GM12878 (cell line): ENCODE measurements at regions not wholly inside any gene's neighbourhood (a gene's known extent, or its start where the extent isn't known, plus 50 kb on each side); places are given as distances from the start of the nearest gene placed in this dataset.

Experiments
- ATF3 ChIP-seq: IDR thresholded peaks from 2 replicates; pipeline ENCODE4 v1.6.1; 2011; ENCODE audit warnings: low read depth, mild to moderate bottlenecking, low read length, moderate library complexity, borderline replicate concordance; ENCODE audit errors: extremely low read depth
- BCL11A ChIP-seq: IDR thresholded peaks from 2 replicates; pipeline ENCODE4 v1.6.1; 2011; ENCODE audit warnings: low read depth, low read length
- E4F1 ChIP-seq: fragments of 450-650 bp; IDR thresholded peaks from 2 replicates; pipeline ENCODE4 v1.6.1; 2018; ENCODE audit warnings: borderline replicate concordance, mild to moderate bottlenecking; ENCODE audit not compliant: partially characterized antibody
- HDAC6 ChIP-seq: fragments of 200-600 bp; sonication (generic); IDR thresholded peaks from one replicate; pipeline ENCODE4 v1.8.0; 2017; ENCODE audit warnings: antibody characterized with exemption; ENCODE audit not compliant: unreplicated experiment
- MXI1 ChIP-seq: fragments of 150-350 bp; IDR thresholded peaks from 2 replicates; pipeline ENCODE4 v1.6.1; 2011; ENCODE audit warnings: low read depth, mild to moderate bottlenecking, inconsistent platforms, low read length, improper control_type of control experiment
- PML ChIP-seq: IDR thresholded peaks from 2 replicates; pipeline ENCODE4 v1.6.1; 2012; ENCODE audit warnings: low read length, inconsistent platforms
- SMAD1 ChIP-seq: fragments of 450-650 bp; IDR thresholded peaks from 2 replicates; pipeline ENCODE4 v1.6.1; 2018; ENCODE audit warnings: mild to moderate bottlenecking, low read depth; ENCODE audit not compliant: partially characterized antibody
- SUZ12 ChIP-seq: fragments of 200-600 bp; sonication (generic); IDR thresholded peaks from one replicate; pipeline ENCODE4 v1.6.1; 2018; ENCODE audit warnings: antibody characterized with exemption, mild to moderate bottlenecking; ENCODE audit not compliant: unreplicated experiment
- TAF1 ChIP-seq: IDR thresholded peaks from 2 replicates; pipeline ENCODE4 v1.6.1; 2011; ENCODE audit warnings: mild to moderate bottlenecking, low read depth, low read length, borderline replicate concordance
- ZNF217 ChIP-seq: fragments of 450-650 bp; IDR thresholded peaks from 2 replicates; pipeline ENCODE4 v1.6.1; 2017; ENCODE audit warnings: antibody characterized with exemption, mild to moderate bottlenecking
- ZNF384 ChIP-seq: IDR thresholded peaks from 2 replicates; pipeline ENCODE4 v1.6.1; 2012; ENCODE audit warnings: low read depth, mild to moderate bottlenecking, low read length, improper control_type of control experiment, borderline replicate concordance
- ZSCAN29 ChIP-seq: fragments of 450-650 bp; IDR thresholded peaks from 2 replicates; pipeline ENCODE4 v1.6.1; 2017; ENCODE audit warnings: mild to moderate bottlenecking, moderate library complexity
- ZZZ3 ChIP-seq: IDR thresholded peaks from 2 replicates; pipeline ENCODE4 v1.6.1; 2011; ENCODE audit warnings: low read depth; ENCODE audit not compliant: control insufficient read depth, insufficient read length
- TF ChIP-seq, protein P1 (sequence below): fragments of 450-650 bp; IDR thresholded peaks from 2 replicates; pipeline ENCODE4 v1.6.1; 2017; ENCODE audit warnings: low read depth, mild to moderate bottlenecking, moderate library complexity
- TF ChIP-seq, protein P2 (sequence below): fragments of 450-650 bp; IDR thresholded peaks from 2 replicates; pipeline ENCODE4 v1.6.1; 2017; ENCODE audit warnings: mild to moderate bottlenecking, moderate library complexity
- TF ChIP-seq, protein P3 (sequence below): IDR thresholded peaks from 2 replicates; pipeline ENCODE4 v1.6.1; 2012; ENCODE audit warnings: low read depth, low read length, improper control_type of control experiment
- TF ChIP-seq, protein P4 (sequence below): fragments of 450-650 bp; IDR thresholded peaks from 2 replicates; pipeline ENCODE4 v1.6.1; 2016; ENCODE audit warnings: mild to moderate bottlenecking
- TF ChIP-seq, protein P5 (sequence below): IDR thresholded peaks from 2 replicates; pipeline ENCODE4 v1.6.1; 2011; ENCODE audit warnings: low read depth, low read length, improper control_type of control experiment, borderline replicate concordance

GRCh38 chr6:105791583-105792318 lies 294.4 kb upstream of the PRDM1 start (continued):
- TF ChIP-seq, protein P1, sequence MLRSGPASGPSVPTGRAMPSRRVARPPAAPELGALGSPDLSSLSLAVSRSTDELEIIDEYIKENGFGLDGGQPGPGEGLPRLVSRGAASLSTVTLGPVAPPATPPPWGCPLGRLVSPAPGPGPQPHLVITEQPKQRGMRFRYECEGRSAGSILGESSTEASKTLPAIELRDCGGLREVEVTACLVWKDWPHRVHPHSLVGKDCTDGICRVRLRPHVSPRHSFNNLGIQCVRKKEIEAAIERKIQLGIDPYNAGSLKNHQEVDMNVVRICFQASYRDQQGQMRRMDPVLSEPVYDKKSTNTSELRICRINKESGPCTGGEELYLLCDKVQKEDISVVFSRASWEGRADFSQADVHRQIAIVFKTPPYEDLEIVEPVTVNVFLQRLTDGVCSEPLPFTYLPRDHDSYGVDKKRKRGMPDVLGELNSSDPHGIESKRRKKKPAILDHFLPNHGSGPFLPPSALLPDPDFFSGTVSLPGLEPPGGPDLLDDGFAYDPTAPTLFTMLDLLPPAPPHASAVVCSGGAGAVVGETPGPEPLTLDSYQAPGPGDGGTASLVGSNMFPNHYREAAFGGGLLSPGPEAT: no peak; the same call in 1 of the 2 replicates
- TF ChIP-seq, protein P2, sequence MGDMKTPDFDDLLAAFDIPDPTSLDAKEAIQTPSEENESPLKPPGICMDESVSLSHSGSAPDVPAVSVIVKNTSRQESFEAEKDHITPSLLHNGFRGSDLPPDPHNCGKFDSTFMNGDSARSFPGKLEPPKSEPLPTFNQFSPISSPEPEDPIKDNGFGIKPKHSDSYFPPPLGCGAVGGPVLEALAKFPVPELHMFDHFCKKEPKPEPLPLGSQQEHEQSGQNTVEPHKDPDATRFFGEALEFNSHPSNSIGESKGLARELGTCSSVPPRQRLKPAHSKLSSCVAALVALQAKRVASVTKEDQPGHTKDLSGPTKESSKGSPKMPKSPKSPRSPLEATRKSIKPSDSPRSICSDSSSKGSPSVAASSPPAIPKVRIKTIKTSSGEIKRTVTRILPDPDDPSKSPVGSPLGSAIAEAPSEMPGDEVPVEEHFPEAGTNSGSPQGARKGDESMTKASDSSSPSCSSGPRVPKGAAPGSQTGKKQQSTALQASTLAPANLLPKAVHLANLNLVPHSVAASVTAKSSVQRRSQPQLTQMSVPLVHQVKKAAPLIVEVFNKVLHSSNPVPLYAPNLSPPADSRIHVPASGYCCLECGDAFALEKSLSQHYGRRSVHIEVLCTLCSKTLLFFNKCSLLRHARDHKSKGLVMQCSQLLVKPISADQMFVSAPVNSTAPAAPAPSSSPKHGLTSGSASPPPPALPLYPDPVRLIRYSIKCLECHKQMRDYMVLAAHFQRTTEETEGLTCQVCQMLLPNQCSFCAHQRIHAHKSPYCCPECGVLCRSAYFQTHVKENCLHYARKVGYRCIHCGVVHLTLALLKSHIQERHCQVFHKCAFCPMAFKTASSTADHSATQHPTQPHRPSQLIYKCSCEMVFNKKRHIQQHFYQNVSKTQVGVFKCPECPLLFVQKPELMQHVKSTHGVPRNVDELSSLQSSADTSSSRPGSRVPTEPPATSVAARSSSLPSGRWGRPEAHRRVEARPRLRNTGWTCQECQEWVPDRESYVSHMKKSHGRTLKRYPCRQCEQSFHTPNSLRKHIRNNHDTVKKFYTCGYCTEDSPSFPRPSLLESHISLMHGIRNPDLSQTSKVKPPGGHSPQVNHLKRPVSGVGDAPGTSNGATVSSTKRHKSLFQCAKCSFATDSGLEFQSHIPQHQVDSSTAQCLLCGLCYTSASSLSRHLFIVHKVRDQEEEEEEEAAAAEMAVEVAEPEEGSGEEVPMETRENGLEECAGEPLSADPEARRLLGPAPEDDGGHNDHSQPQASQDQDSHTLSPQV: no peak
- TF ChIP-seq TAF1: no peak
- no peak for TF ChIP-seq SMAD1
- TF ChIP-seq, protein P3, sequence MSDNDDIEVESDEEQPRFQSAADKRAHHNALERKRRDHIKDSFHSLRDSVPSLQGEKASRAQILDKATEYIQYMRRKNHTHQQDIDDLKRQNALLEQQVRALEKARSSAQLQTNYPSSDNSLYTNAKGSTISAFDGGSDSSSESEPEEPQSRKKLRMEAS: no peak
- no peak for TF ChIP-seq HDAC6
- no peak for TF ChIP-seq PML
- TF ChIP-seq BCL11A: 0 out of 2 replicates have a peak, but pooled peaks have one; percentile 25
- no peak for TF ChIP-seq E4F1
- TF ChIP-seq ATF3: no peak
- no peak for TF ChIP-seq ZNF217
- TF ChIP-seq, protein P4, sequence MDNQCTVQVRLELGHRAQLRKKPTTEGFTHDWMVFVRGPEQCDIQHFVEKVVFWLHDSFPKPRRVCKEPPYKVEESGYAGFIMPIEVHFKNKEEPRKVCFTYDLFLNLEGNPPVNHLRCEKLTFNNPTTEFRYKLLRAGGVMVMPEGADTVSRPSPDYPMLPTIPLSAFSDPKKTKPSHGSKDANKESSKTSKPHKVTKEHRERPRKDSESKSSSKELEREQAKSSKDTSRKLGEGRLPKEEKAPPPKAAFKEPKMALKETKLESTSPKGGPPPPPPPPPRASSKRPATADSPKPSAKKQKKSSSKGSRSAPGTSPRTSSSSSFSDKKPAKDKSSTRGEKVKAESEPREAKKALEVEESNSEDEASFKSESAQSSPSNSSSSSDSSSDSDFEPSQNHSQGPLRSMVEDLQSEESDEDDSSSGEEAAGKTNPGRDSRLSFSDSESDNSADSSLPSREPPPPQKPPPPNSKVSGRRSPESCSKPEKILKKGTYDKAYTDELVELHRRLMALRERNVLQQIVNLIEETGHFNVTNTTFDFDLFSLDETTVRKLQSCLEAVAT: no peak
- TF ChIP-seq ZZZ3: no peak
- TF ChIP-seq, protein P5, sequence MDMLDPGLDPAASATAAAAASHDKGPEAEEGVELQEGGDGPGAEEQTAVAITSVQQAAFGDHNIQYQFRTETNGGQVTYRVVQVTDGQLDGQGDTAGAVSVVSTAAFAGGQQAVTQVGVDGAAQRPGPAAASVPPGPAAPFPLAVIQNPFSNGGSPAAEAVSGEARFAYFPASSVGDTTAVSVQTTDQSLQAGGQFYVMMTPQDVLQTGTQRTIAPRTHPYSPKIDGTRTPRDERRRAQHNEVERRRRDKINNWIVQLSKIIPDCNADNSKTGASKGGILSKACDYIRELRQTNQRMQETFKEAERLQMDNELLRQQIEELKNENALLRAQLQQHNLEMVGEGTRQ: no peak
- no peak for TF ChIP-seq ZSCAN29
- no peak for TF ChIP-seq SUZ12
- TF ChIP-seq MXI1: no peak
- no peak for TF ChIP-seq ZNF384
